ENCODE measurements at regions not wholly inside any gene's neighbourhood (a gene's known extent, or its start where the extent isn't known, plus 50 kb on each side); places are given as distances from the start of the nearest gene placed in this dataset.
"Not testable (repeated sequence)": the region's sequence is repeated elsewhere in the genome, so short reads cannot be mapped to it uniquely, and the experiment has no call there.

- no peak for DNase-seq
Measured at GRCh38 chr2:122244598-122245229, 489.3 kb downstream of the TSN start.

- no peak for DNase-seq
Measured at GRCh38 chr2:122249673-122250072, 494.2 kb downstream of the TSN start.

- DNase-seq = no peak
Measured at GRCh38 chr2:122251158-122251557, 495.7 kb downstream of the TSN start.

GRCh38 chr2:122251566-122251965 is 496.1 kb downstream of the TSN start:
- no peak for DNase-seq

- DNase-seq = peak; percentile 38
Measured at GRCh38 chr2:122255924-122256323, 500.5 kb downstream of the TSN start.

GRCh38 chr2:122261911-122262310 is 506.5 kb downstream of the TSN start:
- DNase-seq = no peak

GRCh38 chr2:122263746-122264145 is 508.3 kb downstream of the TSN start:
- DNase-seq = no peak

GRCh38 chr2:122266636-122267035 is 511.2 kb downstream of the TSN start:
- no peak for DNase-seq

GRCh38 chr2:122267947-122268346 is 512.5 kb downstream of the TSN start:
- DNase-seq = no peak

- no peak for DNase-seq
Measured at GRCh38 chr2:122273785-122274419, 518.5 kb downstream of the TSN start.

GRCh38 chr2:122277956-122278355 is 522.5 kb downstream of the TSN start:
- DNase-seq = no peak

- no peak for DNase-seq
Measured at GRCh38 chr2:122300758-122301157, 545.3 kb downstream of the TSN start.

GRCh38 chr2:122307763-122308162 is 552.3 kb downstream of the TSN start:
- DNase-seq = no peak

- no peak for DNase-seq
Measured at GRCh38 chr2:122315306-122315705, 559.9 kb downstream of the TSN start.

- no peak for DNase-seq
Measured at GRCh38 chr2:122319539-122320132, 564.2 kb downstream of the TSN start.

GRCh38 chr2:122322815-122323214 is 567.4 kb downstream of the TSN start:
- DNase-seq = no peak

- no peak for DNase-seq
Measured at GRCh38 chr2:122323927-122324326, 568.5 kb downstream of the TSN start.

- no peak for DNase-seq
Measured at GRCh38 chr2:122326471-122326870, 571.0 kb downstream of the TSN start.

- no peak for DNase-seq
Measured at GRCh38 chr2:122328816-122329215, 573.4 kb downstream of the TSN start.

- no peak for DNase-seq
Measured at GRCh38 chr2:122329278-122329677, 573.8 kb downstream of the TSN start.

GRCh38 chr2:122333932-122334331 is 578.5 kb downstream of the TSN start:
- no peak for DNase-seq

GRCh38 chr2:122338000-122338399 is 582.5 kb downstream of the TSN start:
- no peak for DNase-seq

- peak; percentile 13 for DNase-seq
Measured at GRCh38 chr2:122340246-122340645, 584.8 kb downstream of the TSN start.

GRCh38 chr2:122341007-122341406 is 585.6 kb downstream of the TSN start:
- DNase-seq = no peak

GRCh38 chr2:122352151-122352550 is 596.7 kb downstream of the TSN start:
- DNase-seq = not testable (repeated sequence)

Measured in NCI-H146 (cell line).